Hepatocyte (in vitro differentiated cells): ENCODE measurements at regions not wholly inside any gene's neighbourhood (a gene's known extent, or its start where the extent isn't known, plus 50 kb on each side); places are given as distances from the start of the nearest gene placed in this dataset.

Experiments used
- EZH2 ChIP-seq: fragments of 200-600 bp; sonication (generic); IDR thresholded peaks from 2 replicates; pipeline ENCODE4 v1.6.1; 2016; ENCODE audit warnings: antibody characterized with exemption, mild to moderate bottlenecking, borderline replicate concordance
- TF ChIP-seq, protein P1 (sequence below): fragments of 200-600 bp; sonication (generic); IDR thresholded peaks from 2 replicates; pipeline ENCODE4 v1.5.1; 2016; ENCODE audit warnings: antibody characterized with exemption, mild to moderate bottlenecking; ENCODE audit not compliant: poor library complexity

DNA sequence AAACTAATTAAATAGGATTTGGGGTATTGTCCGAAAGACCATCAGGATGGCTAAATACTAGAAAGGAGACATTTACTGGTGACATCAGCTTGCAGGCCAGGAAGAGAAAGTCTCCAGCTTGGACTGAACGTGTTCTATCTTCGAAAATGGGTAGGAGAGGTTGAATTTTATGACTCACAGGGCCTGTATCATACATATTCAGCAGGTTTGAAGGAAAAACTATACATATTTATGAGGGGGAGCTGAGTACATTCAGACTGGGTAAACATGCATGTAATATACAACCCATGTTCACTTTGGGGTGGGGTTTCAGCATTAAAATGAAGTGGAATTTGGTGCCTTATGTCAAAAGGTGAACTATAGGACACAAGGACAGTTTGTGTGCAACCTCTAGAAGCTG is 129.3 kb upstream of the CRBN start:
- TF ChIP-seq, protein P1, sequence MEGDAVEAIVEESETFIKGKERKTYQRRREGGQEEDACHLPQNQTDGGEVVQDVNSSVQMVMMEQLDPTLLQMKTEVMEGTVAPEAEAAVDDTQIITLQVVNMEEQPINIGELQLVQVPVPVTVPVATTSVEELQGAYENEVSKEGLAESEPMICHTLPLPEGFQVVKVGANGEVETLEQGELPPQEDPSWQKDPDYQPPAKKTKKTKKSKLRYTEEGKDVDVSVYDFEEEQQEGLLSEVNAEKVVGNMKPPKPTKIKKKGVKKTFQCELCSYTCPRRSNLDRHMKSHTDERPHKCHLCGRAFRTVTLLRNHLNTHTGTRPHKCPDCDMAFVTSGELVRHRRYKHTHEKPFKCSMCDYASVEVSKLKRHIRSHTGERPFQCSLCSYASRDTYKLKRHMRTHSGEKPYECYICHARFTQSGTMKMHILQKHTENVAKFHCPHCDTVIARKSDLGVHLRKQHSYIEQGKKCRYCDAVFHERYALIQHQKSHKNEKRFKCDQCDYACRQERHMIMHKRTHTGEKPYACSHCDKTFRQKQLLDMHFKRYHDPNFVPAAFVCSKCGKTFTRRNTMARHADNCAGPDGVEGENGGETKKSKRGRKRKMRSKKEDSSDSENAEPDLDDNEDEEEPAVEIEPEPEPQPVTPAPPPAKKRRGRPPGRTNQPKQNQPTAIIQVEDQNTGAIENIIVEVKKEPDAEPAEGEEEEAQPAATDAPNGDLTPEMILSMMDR: no peak
- TF ChIP-seq EZH2: no peak
